Thyroid gland (tissue), 4 donors: ENCODE measurements at regions not wholly inside any gene's neighbourhood (a gene's known extent, or its start where the extent isn't known, plus 50 kb on each side); places are given as distances from the start of the nearest gene placed in this dataset.

ENCODE experiments used
- POLR2A ChIP-seq, 2 donors: fragments of 450-650 bp; IDR thresholded peaks; one replicate each; pipeline ENCODE4 v1.6.1; 2017; ENCODE audit warnings: antibody characterized with exemption in 2 of 2, mild to moderate bottlenecking in 2 of 2, moderate library complexity in 1 of 2
- TF ChIP-seq, protein P1 (sequence below), 6 experiments: fragments of 200-600 bp in 3 of 6; fragments of 450-650 bp in 3 of 6; sonication (generic) in 3 of 6; IDR thresholded peaks; one replicate each; pipeline ENCODE4 v1.5.1; 2016 to 2019; ENCODE audit warnings: antibody characterized with exemption in 6 of 6, mild to moderate bottlenecking in 2 of 6, inconsistent platforms in 1 of 6, moderate library complexity in 1 of 6

DNA sequence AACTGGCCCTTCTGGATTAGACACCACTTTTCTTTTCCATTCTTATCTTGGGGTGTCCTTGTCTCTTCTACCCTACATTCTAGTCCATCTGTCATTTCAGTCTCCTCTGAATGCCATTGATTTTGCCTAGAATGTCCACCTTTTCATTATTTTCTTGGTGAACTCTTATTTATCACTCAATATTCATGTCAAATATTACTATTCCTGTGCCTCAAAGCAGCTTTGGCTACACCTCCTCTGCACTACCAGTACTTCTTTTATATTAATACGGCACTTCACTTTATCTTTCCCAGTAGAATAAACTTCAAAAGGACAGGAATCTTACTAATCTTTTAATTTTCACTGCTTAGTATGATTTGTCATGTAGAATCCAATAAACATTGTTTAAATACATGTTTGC is 186.4 kb upstream of the DPYD start:
- TF ChIP-seq, protein P1, sequence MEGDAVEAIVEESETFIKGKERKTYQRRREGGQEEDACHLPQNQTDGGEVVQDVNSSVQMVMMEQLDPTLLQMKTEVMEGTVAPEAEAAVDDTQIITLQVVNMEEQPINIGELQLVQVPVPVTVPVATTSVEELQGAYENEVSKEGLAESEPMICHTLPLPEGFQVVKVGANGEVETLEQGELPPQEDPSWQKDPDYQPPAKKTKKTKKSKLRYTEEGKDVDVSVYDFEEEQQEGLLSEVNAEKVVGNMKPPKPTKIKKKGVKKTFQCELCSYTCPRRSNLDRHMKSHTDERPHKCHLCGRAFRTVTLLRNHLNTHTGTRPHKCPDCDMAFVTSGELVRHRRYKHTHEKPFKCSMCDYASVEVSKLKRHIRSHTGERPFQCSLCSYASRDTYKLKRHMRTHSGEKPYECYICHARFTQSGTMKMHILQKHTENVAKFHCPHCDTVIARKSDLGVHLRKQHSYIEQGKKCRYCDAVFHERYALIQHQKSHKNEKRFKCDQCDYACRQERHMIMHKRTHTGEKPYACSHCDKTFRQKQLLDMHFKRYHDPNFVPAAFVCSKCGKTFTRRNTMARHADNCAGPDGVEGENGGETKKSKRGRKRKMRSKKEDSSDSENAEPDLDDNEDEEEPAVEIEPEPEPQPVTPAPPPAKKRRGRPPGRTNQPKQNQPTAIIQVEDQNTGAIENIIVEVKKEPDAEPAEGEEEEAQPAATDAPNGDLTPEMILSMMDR (IDR thresholded peaks at IDR 0.05) = no peak
- no peak for TF ChIP-seq POLR2A (IDR thresholded peaks at IDR 0.05)
